GM12892 (cell line): ENCODE measurements at regions not wholly inside any gene's neighbourhood (a gene's known extent, or its start where the extent isn't known, plus 50 kb on each side); places are given as distances from the start of the nearest gene placed in this dataset.

Experiments
- POLR2A ChIP-seq: IDR thresholded peaks from 2 replicates; pipeline ENCODE4 v1.6.1; 2011; ENCODE audit warnings: low read depth, low read length, control low read depth
- POLR2AphosphoS5 ChIP-seq: IDR thresholded peaks from 2 replicates; pipeline ENCODE4 v1.6.1; 2011; ENCODE audit warnings: low read depth, low read length, control low read depth
- TAF1 ChIP-seq: IDR thresholded peaks from 2 replicates; pipeline ENCODE4 v1.6.1; 2011; ENCODE audit warnings: low read depth, mild to moderate bottlenecking, control low read depth, low read length, borderline replicate concordance

DNA sequence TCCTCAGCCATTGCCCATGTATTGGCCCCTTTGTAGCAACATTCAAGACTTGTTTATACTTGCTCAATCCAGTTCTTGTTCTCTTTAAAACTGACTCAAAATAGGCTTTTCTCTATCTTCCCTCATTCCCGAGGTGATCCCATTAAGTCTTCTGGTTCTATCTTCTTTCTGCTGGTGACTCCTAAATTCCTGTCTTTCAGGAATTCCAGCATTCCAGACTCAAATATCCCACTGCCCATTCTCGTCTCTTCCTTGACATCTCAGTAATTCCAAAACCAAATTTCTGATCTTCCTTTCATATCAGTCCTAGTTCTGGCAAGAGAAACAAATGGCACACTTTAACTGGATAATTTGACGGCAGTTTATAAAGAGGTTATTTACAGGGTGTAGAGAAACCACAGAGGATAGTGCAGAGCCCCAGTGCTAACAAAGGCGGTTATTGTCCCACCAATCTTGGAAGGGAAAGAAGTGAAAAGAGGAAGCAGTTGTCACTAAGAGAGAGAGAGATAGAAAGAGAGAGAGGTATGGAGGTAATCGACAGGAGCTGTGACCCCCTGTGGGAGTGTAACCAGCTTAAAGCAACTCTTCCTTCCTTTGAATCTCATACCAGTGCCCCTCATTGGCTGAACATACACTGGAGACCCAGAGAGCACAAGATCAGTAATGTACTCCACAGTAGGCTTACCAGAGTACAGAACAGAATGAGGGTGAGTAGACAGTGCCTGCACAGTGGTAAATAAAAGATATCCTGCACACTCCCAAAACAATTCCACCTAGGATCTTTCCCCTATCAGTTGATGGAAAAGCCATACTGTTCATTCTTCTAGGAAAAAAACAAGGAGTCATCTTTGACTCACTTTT lies 177.6 kb upstream of the LMNTD1 start:
- TF ChIP-seq POLR2A (no peak), POLR2AphosphoS5 (no peak), TAF1 (no peak)
